GM18873 (cell line): ENCODE measurements at regions not wholly inside any gene's neighbourhood (a gene's known extent, or its start where the extent isn't known, plus 50 kb on each side); places are given as distances from the start of the nearest gene placed in this dataset.
"Not testable (repeated sequence)": the region's sequence is repeated elsewhere in the genome, so short reads cannot be mapped to it uniquely, and the experiment has no call there.

Source experiments
- ATAC-seq: cut with Tn5 transposase; IDR thresholded peaks from one replicate; pipeline ENCODE4 v1.9.1; 2021; ENCODE audit warnings: mild to moderate bottlenecking, moderate library complexity, moderate number of reproducible peaks; ENCODE audit not compliant: unreplicated experiment, low FRiP score

DNA sequence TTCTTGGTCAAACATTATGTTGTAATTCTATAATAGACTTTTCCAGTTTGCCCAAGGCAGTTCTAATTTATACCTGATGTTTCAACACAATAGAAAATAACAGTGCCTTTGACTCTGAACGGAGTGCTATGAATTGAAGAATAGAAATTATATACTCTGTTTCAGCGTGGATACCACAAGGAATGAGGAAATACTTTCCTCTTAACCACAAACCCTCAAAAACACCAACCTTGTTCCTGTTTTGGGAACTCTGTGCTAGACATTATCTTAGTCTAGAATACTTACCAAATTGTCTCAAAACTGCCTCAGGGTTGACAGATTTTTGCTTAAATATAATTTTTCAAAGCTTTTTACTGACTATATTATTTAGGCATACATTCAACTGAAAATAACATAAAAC lies 1629.3 kb downstream of the MRPL39 start:
- ATAC-seq = no peak

DNA sequence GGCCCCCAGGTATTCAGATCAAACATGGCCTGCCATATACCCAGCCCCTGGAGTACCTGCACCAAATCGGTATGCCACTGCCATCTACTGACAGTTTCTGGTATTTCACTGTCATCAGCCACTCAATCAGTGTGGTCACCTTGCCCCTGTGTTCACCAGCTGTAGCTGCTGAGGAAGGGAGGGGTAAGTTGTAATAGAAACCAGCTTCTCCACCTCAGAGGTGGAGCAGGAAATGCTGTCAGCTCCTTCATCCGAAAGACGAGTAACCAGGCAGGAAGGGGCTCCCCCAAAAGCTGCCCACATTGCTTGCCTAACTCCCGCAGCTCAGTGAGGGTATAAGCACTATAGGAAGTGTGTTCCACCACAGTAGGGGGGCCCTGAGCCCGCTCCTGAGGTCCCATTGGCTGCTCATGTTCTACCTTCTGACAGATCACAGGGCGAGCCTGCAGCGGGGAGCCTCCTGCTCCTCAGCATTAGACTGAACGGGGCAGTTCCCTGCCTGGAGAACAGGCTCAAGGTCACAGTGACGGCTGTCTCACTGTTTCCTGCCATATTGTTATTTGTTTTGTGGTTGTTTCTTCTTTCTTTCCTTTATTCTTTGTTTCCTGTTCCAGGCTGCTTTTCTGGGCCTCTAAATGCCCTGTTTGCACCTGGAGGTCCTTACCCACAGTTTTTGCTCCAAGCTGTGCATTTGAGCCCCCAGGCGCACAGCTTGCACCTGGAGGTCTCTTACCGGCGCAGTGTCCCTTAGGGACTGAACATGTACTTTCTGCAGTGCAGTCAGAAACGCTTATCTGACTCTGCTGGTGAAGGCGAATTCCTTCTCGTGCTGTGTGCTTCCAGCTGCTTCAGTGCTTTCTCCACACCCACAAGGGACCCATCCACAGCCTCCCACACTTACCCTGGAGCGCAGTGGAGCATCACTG lies 1638.3 kb downstream of the MRPL39 start:
- peak; percentile 92 for ATAC-seq

DNA sequence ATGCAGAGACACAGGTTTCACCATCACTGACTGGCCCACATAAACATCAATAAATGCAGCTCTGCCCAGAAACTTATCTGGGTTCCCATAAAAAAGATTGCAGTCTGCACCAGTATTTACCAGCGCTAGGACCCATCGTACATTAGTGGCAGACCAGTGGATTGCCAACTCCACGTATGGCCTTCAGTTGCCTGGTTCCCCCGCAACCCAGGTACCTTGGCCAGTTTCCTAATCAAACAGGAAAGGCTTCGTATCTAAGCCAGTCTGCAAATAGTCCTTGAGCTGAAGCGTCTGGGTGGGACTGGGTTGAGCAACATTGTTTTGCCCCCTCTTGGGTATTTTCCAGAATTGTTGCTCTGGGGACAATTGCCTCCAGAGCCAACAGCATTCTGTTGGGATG lies 1639.3 kb downstream of the MRPL39 start:
- no peak for ATAC-seq

DNA sequence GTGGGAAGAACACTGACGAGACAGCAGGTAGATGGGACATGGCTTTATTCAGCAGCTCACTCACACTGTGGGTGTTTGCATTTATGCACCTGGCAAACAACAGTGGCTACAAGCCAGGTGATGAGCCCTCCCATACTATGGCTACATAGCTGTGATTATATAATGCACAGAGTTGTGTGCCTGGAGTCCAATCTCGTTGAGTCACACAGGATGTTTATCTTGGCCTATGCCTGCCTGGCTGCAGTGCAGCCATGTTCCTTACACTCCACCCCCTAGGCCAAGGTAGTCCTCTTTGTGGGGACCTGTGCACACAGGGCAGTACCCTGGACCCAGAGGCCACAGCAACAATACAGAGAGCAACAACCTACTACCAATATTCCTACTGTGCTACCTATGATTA lies 1643.8 kb downstream of the MRPL39 start:
- no peak for ATAC-seq

DNA sequence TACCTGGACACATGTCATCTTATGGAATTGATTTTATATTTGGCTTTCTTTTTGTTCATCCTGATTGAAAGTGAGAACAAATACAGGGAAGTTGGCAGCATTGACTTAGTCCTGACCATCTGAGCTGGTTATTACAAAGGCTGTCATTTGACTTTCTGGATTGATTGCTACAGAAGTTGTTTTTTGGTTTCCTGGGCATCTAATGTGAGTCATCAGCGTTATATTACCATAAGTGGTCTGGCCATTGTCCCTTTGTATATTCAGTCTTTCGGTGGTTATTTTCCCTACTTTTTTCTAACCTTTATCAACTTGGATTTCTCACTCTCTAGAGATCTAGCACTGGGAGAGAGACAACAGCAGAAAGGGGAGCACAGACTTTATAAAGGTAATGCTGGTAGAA lies 1646.5 kb downstream of the MRPL39 start:
- ATAC-seq = no peak

DNA sequence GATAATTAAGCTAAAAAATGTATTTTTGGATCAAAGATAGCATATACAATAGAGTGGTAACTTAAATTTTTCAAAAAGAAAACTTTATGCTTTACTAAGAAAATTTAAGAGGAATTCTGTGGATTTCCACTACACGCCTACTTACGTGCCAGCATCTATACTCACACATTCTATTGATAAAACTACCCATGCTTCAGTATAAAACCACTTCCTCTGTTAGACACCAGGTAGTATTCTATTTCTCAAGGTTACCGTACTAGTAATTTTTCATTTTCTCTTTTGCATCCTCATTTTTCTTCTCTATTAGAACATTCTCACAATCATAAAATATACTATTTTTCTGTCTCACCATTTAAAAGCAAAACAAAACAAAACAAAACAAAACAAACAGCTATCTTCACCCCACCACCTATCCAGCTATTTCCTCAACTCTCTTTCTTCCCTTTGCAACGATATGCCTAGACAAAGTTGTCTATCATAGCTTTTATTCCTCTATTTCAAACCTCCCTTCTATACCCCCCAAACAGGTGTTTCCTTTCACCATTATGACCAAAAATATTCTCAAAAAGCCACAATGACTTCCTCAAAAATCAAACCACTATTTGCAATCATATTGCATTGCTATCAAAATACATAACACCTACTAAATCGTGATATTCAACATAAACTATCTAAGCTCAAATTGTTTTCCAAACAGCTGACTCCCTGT lies 1652.0 kb downstream of the MRPL39 start:
- no peak for ATAC-seq

DNA sequence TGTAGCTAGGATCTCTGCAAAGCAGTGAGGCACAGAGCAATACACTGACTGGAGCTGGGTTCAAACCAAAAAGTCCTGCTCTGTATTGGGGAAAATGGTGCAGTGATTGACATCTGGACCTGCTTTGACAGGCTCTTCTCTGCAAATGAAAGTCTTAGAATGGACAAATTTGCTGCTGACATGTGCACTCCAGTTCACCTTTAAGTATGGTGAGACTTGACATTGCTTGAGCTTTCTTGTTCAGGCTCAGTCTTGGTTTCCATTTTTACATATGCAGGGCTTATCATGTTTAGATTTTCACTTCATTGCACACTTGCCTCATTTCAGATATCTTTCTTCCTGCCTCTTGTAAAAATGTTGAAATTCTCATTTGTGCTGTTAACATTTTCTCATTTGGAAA lies 1655.0 kb downstream of the MRPL39 start:
- no peak for ATAC-seq

DNA sequence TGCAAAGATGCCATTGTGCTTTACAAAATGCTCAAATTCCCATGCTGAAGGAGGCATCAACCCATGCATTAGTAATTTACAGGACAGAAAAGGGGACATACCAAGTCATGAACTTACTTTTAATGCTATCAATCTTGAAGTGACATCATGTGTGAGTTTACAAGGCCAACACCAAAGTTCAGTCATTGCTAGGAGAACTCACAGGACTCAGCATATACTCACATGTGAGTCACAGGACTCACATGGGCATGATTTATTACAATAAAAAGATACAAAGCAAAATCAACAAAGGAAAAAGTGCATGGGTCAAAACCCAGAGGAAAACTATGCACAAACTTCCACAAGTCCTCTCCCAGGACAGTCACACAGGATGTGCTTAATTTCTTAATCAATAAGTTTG lies 1656.0 kb downstream of the MRPL39 start:
- no peak for ATAC-seq

DNA sequence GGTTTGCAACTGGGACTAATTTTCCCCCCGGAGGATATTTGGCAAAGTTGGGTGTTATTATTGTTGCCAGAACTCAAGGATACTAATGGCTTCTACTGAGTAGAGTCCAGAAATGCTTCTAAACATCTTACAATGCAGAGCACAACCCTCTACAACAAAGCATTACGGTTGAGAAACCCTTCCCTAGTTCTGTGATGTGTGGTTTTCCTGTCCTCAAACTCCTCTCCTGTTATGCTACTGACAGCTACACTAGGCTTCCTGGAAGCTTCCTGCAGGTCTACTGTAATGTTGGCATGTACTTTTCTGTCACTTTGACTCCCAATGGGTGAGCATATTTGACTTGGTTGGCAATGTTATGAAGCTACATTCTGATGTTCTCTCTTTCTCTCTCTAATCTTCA lies 1656.9 kb downstream of the MRPL39 start:
- ATAC-seq = no peak

DNA sequence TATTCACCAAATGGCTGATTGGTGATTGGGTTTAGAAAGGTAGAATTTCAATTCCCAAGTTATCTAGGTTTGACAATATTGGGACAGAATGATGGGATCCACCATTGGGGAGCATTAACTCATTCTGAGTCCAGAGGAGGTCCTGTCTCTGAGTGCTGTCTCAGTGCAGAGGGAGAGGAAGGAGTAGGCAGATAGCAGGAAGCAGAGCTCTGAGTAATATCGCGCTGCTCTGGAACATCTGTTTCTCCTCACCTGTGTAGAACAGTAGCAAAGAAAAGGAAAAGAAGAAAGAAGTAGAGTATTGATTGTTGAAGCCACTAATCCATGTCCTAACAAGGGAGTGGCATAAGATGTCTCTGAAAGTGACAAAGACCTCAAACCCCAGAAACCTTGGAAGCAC lies 1657.8 kb downstream of the MRPL39 start:
- no peak for ATAC-seq

DNA sequence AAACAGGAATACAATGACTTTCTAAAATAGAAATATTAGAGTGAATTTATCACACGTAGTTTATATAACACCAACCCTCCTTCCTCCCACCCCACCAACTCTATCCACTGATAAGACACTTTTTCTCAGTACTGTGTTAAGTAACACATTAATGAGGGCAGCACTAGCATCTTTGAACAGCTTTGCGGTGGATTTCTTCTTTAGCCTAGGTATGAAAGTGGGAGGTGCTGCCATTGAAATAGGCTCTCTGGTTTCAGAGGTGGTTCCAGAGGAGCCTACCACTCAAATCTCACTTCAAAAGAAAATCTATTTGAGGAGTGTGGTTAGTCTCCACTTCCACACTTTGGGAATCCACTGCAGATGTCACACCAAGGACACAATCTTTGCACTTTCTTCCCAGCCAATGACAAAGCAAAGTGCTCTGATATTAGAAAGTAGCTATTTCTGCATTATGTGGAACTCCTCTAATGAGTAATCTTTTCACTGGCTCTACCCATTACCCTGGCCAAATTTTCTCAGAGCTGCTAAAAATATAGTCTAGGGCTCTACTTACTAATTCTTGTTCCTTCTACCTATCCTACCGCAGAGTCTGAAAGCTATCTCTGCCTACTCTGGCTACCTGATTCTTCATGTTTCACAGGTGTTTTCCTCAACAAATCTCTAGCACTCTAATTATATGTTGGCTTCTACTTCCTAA lies 1667.8 kb downstream of the MRPL39 start:
- peak; percentile 80 for ATAC-seq

DNA sequence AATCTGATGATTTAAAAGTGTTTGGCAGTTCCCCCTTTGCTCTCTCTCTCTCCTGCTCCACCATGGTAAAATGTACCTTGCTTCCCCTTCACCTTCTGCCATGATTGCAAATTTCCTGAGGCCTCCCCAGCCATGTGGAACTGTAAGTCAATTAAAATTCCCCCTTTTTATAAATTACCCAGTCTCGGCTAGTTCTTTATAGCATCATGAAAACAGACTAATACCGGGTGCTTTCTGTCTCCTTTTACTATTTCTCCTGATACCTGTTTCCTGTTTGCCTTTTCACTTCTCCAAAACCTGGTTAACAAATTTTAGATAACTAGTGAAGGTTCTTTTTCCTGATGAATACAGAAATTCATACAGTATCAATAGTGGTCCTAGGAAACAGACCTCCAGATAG lies 1670.3 kb downstream of the MRPL39 start:
- no peak for ATAC-seq

DNA sequence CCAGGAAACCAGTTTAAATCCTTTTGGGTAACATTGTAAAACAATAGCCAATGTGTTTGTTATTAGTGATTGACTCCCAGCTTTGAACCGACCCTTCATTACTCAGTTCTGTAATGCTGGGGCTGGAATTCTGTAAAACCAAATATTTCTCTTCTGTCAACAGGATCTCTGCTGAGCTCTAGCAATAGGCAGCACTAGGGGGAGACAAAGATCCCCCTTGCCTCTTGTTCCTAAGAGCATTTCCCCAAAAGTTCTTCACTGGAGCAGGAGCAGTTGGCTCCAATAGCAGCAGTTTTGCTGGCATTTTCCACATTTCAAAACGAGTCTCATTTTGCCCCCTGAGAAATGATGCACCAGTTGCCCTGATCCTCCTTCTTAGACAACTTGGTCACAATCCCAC lies 1671.1 kb downstream of the MRPL39 start:
- no peak for ATAC-seq

DNA sequence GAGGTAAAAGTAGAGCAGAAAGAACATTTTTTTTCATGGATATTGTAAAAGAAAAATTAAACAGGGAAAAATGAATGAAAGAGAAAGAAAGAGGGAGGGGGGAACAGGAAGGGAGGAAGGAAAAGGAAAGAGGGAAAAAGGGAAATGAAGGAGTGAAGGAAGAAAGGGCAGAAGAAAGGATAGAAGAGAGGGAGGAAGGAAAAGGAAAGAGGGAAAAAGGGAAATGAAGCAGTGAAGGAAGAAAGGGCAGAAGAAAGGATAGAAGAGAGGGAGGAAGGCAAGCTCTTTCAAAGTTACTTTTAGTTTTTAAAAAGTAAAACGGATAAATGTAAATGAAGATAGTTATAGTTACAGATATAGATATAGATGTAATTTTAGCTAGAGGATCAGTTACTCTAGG lies 1676.7 kb downstream of the MRPL39 start:
- ATAC-seq = no peak

DNA sequence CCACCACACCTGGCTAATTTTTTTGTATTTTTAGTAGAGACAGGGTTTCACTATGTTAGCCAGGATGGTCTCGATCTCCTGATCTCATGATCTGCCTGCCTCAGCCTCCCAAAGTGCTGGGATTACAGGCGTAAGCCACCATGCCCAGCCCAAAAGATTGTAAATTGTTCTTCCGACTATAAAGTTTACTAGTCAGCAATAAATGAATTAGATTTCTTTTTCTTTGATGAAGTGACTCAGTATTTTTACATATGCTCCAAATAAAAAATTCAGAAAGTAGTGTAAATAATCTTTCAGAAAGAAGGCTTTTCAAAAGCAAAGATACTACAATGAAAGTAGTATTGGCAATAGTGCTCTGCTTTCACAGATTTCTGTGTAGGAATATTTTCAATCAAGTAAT lies 1680.9 kb downstream of the MRPL39 start:
- not testable (repeated sequence) for ATAC-seq

DNA sequence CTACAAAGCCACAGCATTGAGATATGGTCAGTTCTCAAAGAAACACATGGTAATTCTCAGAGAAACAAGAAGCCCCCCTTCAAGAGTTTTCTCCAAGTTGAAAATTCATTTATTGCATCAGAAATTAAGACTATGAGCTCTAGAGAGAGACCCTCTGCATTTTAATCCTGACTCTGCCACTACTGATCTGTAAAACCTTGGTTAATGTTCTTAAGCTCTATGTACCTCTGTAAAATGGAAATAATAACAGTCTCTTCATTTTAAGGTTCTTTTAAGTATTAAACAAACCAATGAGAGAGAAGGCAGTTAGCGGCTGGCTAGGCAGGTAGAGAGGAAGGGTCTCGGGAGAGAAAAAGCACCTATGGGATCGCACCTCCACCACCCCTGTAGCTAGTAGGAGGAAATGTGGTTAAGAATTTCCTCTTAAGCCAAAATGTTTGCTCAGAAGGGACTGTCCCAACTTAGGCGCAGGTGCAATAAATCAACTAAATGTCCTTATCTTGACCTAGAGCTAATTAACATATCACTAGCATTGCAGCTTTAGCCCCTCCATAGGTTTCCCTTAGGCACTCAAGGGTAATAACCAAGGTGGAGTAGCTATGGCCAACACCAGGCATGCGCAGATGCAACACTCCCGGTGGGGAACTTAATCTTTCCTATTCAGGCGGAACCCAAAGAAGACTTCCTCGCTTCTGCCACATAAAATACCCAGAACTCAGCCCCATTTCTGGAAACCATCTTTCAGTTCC lies 1685.4 kb downstream of the MRPL39 start:
- ATAC-seq = no peak

DNA sequence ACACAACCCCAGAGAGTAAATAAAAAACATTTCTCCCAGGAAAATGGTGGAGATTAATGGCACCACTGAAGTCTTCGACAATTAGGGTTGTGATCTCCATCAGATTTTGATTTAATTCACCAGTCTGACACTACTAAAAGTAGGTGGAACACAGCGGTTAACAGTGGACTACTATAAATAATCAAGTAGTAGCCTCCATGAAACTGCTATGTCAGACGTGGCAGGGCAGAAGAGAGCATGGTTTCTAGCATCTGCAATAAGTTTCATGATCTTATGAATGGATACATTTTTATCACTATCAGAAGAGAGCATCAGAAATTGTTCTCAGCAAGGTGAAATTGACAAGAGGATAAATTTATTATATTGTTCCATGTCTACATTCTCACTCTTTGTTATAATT lies 1706.6 kb downstream of the MRPL39 start:
- no peak for ATAC-seq

DNA sequence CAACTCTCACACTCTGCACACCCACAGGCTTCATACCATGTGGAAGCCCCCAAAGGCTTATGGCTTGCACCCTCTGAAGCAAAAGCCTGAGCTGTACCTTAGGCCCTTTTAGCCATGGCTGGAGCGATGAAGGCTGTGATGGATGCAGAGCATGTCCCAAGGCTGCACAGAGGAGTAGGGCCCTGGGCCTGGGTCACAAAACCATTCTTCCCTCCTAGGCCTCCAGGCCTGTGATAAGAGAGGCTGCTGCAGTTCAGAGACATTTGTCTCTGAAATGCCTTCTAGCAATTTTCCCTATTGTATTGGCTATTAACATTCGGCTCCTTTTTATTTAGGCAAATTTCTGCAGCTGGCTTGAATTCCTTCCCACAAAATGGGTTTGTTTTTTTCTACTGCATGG lies 1707.7 kb downstream of the MRPL39 start:
- ATAC-seq = no peak

DNA sequence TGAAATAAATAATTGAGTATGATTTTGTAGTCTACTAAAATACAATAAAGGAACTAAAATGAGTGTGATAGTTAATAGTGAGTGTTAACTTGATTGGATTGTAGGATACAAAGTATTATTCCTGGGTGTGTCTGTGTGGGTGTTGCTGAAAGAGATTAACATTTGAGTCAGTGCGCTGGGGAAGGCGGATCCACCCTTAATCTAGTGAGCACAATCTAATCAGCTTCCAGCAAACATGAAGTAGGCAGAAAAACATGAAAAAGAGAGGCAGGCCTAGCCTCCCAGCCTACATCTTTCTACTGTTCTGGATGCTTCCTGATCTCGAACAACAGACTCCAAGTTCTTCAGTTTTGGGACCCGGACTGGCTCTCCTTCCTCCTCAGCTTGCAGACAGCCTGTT lies 1716.6 kb downstream of the MRPL39 start:
- ATAC-seq = no peak

DNA sequence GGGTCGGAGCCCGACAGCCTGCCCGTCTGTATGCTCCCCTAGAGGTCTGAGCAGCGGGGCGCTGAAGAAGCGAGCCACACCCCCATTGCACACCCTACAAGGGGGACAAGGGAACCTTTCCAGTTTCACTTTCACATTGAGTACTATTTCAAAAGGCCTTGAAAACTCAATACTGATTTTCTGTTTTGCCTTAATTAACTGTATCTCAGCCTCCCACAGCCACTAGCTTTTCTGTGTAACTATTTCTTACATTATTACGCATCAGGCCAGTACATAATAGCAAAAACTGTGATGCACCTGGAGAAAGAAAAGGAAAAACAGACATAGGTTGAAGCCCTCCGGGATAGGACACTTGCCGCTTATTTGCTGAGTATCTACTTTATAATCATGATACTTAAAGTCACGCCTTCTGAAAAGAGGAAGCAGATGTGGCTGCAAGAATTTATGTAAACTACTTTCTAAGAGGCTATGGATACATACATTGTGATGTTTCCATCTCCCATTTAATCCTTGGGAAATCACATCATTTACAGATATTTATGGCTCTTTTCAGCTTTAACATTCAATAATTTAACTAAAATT lies 1719.5 kb downstream of the MRPL39 start:
- ATAC-seq = peak; percentile 90
